OCI-LY3 (cell line): ENCODE measurements at regions not wholly inside any gene's neighbourhood (a gene's known extent, or its start where the extent isn't known, plus 50 kb on each side); places are given as distances from the start of the nearest gene placed in this dataset.

Experiments used
- H2AFZ ChIP-seq: fragments of 200-600, 300-600 bp; shearing (Covaris generic); 2 replicates; pipeline ENCODE4 v1.6.0; 2014; ENCODE audit warnings: antibody characterized with exemption, low read depth, low read length
- H3K27ac ChIP-seq: fragments of 200-600, 300-600 bp; sonication (generic); 2 replicates; pipeline ENCODE4 v1.5.1; 2014; ENCODE audit warnings: mild to moderate bottlenecking, low read length, moderate library complexity, mixed read lengths
- H3K27me3 ChIP-seq: fragments of 200-600, 300-600 bp; sonication (generic); 2 replicates; pipeline ENCODE4 v1.6.1; 2014; ENCODE audit warnings: low read depth, low read length, mixed read lengths
- H3K36me3 ChIP-seq: fragments of 200-600, 300-600 bp; sonication (generic); replicated peaks from 2 replicates; pipeline ENCODE3; 2014; ENCODE audit warnings: low read depth, low read length, mixed read lengths
- H3K4me1 ChIP-seq: fragments of 300-600, 200-600 bp; sonication (generic); 2 replicates; pipeline ENCODE4 v1.6.1; 2014; ENCODE audit warnings: low read length, mixed read lengths
- H3K4me2 ChIP-seq: fragments of 200-600, 300-600 bp; sonication (generic); 2 replicates; pipeline ENCODE4 v1.6.1; 2014; ENCODE audit warnings: low read length, mixed read lengths
- H3K4me3 ChIP-seq: fragments of 300-600, 200-600 bp; sonication (generic); 2 replicates; pipeline ENCODE4 v1.5.1; 2014; ENCODE audit warnings: antibody characterized with exemption, mild to moderate bottlenecking, low read length, moderate library complexity
- H3K79me2 ChIP-seq: fragments of 300-600, 200-600 bp; shearing (Covaris generic); 2 replicates; pipeline ENCODE4 v1.6.1; 2014; ENCODE audit warnings: mild to moderate bottlenecking, low read length, mixed read lengths
- H3K9ac ChIP-seq: fragments of 300-600, 200-600 bp; shearing (Covaris generic); 2 replicates; pipeline ENCODE4 v1.6.0; 2014; ENCODE audit warnings: mild to moderate bottlenecking, low read length, moderate library complexity
- H3K9me3 ChIP-seq: fragments of 200-600, 300-600 bp; shearing (Covaris generic); 2 replicates; pipeline ENCODE4 v1.6.1; 2014; ENCODE audit warnings: low read length, mixed read lengths; ENCODE audit not compliant: insufficient read depth
- H4K20me1 ChIP-seq: fragments of 200-600, 300-600 bp; sonication (generic); 2 replicates; pipeline ENCODE4 v1.6.1; 2016; ENCODE audit warnings: low read length, mixed read lengths; ENCODE audit not compliant: insufficient read depth
- EZH2phosphoT487 ChIP-seq: fragments of 200-600 bp; shearing (Covaris generic); IDR thresholded peaks from 2 replicates; pipeline ENCODE4 v1.6.1; 2018; ENCODE audit warnings: antibody characterized with exemption, mixed run types, low read depth
- TF ChIP-seq, protein P1 (sequence below): fragments of 200-600, 300-600 bp; sonication (generic); IDR thresholded peaks from 2 replicates; pipeline ENCODE4 v1.5.1; 2014; ENCODE audit warnings: antibody characterized with exemption, low read length, low read depth

GRCh38 chr4:120400441-120400840, 333.8 kb upstream of the MAD2L1 start:
- Histone ChIP-seq H3K36me3 (no peaks in the 10 kb centered on the region), H3K4me2 (no peak overlapping the region), H3K79me2 (no peaks in the 10 kb centered on the region), H3K27me3 (no peaks in the 10 kb centered on the region), H3K4me1 (no peaks in the 10 kb centered on the region), H3K9me3 (no peaks in the 10 kb centered on the region), H2AFZ (no peak overlapping the region), H3K4me3 (no peak overlapping the region), H3K27ac (no peak overlapping the region), H3K9ac (no peak overlapping the region), H4K20me1 (no peaks in the 10 kb centered on the region)
- TF ChIP-seq, protein P1, sequence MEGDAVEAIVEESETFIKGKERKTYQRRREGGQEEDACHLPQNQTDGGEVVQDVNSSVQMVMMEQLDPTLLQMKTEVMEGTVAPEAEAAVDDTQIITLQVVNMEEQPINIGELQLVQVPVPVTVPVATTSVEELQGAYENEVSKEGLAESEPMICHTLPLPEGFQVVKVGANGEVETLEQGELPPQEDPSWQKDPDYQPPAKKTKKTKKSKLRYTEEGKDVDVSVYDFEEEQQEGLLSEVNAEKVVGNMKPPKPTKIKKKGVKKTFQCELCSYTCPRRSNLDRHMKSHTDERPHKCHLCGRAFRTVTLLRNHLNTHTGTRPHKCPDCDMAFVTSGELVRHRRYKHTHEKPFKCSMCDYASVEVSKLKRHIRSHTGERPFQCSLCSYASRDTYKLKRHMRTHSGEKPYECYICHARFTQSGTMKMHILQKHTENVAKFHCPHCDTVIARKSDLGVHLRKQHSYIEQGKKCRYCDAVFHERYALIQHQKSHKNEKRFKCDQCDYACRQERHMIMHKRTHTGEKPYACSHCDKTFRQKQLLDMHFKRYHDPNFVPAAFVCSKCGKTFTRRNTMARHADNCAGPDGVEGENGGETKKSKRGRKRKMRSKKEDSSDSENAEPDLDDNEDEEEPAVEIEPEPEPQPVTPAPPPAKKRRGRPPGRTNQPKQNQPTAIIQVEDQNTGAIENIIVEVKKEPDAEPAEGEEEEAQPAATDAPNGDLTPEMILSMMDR, result no peak
- no peak for TF ChIP-seq EZH2phosphoT487

DNA sequence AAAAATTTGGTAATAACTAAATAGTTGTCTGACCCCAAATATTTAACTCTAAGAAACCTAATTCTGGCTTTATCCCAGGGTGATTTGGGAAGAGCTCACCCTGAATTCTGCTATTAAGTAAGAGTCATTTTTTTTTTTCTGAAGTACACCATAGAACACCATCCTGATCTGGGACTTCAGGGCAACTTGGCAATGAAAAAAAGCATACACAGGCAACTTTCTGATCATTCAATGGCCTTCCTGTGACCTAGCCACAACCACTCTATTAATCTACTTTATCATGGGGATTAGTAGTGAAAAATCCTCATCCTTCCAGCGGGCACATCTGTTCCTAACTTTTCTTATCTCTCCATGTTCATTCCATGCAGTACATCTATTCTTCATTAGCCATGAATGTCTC, 333.2 kb upstream of the MAD2L1 start:
- TF ChIP-seq EZH2phosphoT487, result no peak
- TF ChIP-seq, protein P1, result no peak

DNA sequence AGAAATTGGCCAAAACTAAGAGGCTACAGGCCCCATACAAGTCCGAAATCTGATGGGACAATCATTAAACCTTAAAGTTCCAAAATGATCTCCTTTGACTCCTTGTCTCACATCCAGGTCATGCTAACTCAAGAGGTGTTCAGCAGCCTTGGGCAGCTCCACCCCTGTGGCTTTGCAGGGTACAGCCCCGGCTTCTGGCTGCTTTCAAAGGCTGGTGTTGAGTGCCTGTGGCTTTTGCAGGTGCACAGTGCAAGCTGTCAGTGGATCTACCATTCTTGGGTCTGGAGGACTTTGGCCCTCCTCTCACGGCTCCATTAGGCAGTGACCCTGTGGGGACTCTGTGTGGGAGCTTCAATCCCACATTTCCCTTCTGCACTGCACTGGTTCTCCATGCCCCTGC, 329.1 kb upstream of the MAD2L1 start:
- Histone ChIP-seq H4K20me1 (no peaks in the 10 kb centered on the region), H3K9ac (no peak overlapping the region), H3K4me3 (no peak overlapping the region), H3K36me3 (no peaks in the 10 kb centered on the region), H3K27ac (no peak overlapping the region), H3K4me2 (no peak overlapping the region), H3K9me3 (no peaks in the 10 kb centered on the region), H2AFZ (no peak overlapping the region), H3K4me1 (no peaks in the 10 kb centered on the region), H3K27me3 (no peaks in the 10 kb centered on the region), H3K79me2 (no peaks in the 10 kb centered on the region)
- TF ChIP-seq EZH2phosphoT487, result no peak
- TF ChIP-seq, protein P1, result no peak

More for the DNA sequence above, 333.2 kb upstream of the MAD2L1 start:
- Histone ChIP-seq H3K4me1 (no peaks in the 10 kb centered on the region), H3K9ac (no peak overlapping the region), H3K27me3 (no peaks in the 10 kb centered on the region), H4K20me1 (no peaks in the 10 kb centered on the region), H3K9me3 (no peaks in the 10 kb centered on the region), H3K36me3 (no peaks in the 10 kb centered on the region), H3K27ac (no peak overlapping the region), H3K4me3 (no peak overlapping the region), H3K4me2 (no peak overlapping the region), H2AFZ (no peak overlapping the region), H3K79me2 (no peaks in the 10 kb centered on the region)

GRCh38 chr4:120355881-120356280, 289.2 kb upstream of the MAD2L1 start:
- Histone ChIP-seq H3K36me3 (no peaks in the 10 kb centered on the region), H4K20me1 (no peaks in the 10 kb centered on the region), H3K4me3 (no peak overlapping the region), H3K27ac (no peak overlapping the region), H2AFZ (no peak overlapping the region), H3K27me3 (no peaks in the 10 kb centered on the region), H3K9me3 (no peaks in the 10 kb centered on the region), H3K4me2 (no peak overlapping the region), H3K9ac (no peak overlapping the region), H3K4me1 (no peaks in the 10 kb centered on the region), H3K79me2 (no peaks in the 10 kb centered on the region)
- TF ChIP-seq, protein P1, result no peak
- no peak for TF ChIP-seq EZH2phosphoT487
